Gastrocnemius medialis (tissue), 4 donors: ENCODE measurements at regions not wholly inside any gene's neighbourhood (a gene's known extent, or its start where the extent isn't known, plus 50 kb on each side); places are given as distances from the start of the nearest gene placed in this dataset.

Experiments used
- POLR2A ChIP-seq, 2 donors: fragments of 450-650 bp; IDR thresholded peaks; one replicate each; pipeline ENCODE4 v1.6.1; 2017; ENCODE audit warnings: antibody characterized with exemption in 2 of 2, mild to moderate bottlenecking in 2 of 2, moderate library complexity in 2 of 2
- TF ChIP-seq, protein P1 (sequence below), 5 experiments: fragments of 450-650 bp in 3 of 5; fragments of 200-600 bp in 2 of 5; sonication (generic) in 2 of 5; IDR thresholded peaks in 4 of 5; conservative IDR thresholded peaks in 1 of 5; 1 replicate in 4 of 5; 2 replicates in 1 of 5; pipeline ENCODE4 v1.5.1; 2016 to 2019; ENCODE audit warnings: antibody characterized with exemption in 5 of 5, mild to moderate bottlenecking in 3 of 5, moderate library complexity in 3 of 5

DNA sequence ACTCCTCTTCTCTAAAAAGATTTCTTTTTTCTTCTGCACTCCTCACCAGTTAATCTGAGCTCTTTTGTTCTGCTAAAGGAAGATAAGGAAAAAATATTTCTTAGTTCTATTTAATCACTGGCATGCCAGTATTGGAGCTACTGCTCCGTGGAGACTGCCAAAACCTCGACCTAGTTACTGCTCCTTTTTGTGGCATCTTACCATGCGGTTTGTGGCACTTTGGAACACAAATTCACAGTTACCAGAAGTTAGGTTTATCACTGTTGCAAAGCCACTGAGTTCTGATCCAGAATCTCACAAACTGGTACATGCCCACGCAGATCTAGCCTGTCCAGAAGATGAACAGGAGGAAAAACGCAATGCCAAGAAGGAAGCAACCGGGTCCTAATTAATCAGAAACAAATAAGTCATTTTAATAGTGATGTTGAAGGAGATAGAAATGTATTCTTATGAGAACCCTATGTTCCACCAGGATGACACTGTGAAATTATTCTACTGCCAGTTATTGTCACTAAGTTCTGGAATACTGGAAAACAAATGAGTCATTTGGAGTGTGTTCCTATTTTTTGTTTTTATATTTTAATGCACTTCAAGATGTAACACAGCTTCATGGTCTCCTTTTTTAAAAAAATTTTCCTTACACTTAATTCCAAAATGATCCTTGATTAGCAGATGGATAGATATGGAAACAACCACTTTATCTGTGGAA, 106.7 kb upstream of the GK2 start:
- TF ChIP-seq, protein P1, sequence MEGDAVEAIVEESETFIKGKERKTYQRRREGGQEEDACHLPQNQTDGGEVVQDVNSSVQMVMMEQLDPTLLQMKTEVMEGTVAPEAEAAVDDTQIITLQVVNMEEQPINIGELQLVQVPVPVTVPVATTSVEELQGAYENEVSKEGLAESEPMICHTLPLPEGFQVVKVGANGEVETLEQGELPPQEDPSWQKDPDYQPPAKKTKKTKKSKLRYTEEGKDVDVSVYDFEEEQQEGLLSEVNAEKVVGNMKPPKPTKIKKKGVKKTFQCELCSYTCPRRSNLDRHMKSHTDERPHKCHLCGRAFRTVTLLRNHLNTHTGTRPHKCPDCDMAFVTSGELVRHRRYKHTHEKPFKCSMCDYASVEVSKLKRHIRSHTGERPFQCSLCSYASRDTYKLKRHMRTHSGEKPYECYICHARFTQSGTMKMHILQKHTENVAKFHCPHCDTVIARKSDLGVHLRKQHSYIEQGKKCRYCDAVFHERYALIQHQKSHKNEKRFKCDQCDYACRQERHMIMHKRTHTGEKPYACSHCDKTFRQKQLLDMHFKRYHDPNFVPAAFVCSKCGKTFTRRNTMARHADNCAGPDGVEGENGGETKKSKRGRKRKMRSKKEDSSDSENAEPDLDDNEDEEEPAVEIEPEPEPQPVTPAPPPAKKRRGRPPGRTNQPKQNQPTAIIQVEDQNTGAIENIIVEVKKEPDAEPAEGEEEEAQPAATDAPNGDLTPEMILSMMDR (IDR thresholded peaks at IDR 0.05 in 4 of 5, conservative IDR thresholded peaks at IDR 0.05 in 1 of 5): no peak
- no peak for TF ChIP-seq POLR2A (IDR thresholded peaks at IDR 0.05)
